Stimulated activated CD8-positive, alpha-beta memory T cell treated with anti-CD3 and anti-CD28 coated beads, Interleukin-4, amount 100 ng/mL, for 4 hours (primary cell): ENCODE measurements at regions not wholly inside any gene's neighbourhood (a gene's known extent, or its start where the extent isn't known, plus 50 kb on each side); places are given as distances from the start of the nearest gene placed in this dataset.
"Not testable (repeated sequence)": the region's sequence is repeated elsewhere in the genome, so short reads cannot be mapped to it uniquely, and the experiment has no call there.

Experiments
- DNase-seq, 2 donors: peaks; one replicate each; pipeline ENCODE4 v3.0.0-alpha.2; 2020; ENCODE audit warnings: low read depth in 2 of 2, low spot score in 1 of 2

GRCh38 chr13:50380905-50381304 is 365.7 kb downstream of the KCNRG start:
- no peak for DNase-seq

GRCh38 chr13:50382511-50382910 is 367.3 kb downstream of the KCNRG start:
- DNase-seq: no peak

DNA sequence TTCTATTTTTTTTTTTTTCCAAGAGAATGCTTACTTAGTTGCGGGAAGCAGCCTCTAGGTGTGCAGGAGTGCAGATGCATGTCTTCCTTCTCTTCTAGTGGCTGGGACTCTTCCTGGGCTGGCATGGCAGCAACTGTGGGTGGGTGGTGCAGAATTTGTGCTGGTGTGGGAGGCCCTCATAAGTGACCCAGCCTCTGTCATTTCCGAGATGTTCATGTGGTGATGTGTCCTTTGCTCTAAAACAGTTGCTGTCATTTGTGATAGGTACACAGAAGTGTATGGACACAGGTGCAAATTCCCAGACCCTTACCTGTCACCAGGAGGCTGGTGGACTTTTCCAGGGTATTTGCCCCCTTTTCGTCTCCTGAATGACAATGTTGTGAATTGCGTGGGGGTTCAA is 367.7 kb downstream of the KCNRG start:
- no peak for DNase-seq

GRCh38 chr13:50384724-50385123 is 369.5 kb downstream of the KCNRG start:
- DNase-seq: no peak

DNA sequence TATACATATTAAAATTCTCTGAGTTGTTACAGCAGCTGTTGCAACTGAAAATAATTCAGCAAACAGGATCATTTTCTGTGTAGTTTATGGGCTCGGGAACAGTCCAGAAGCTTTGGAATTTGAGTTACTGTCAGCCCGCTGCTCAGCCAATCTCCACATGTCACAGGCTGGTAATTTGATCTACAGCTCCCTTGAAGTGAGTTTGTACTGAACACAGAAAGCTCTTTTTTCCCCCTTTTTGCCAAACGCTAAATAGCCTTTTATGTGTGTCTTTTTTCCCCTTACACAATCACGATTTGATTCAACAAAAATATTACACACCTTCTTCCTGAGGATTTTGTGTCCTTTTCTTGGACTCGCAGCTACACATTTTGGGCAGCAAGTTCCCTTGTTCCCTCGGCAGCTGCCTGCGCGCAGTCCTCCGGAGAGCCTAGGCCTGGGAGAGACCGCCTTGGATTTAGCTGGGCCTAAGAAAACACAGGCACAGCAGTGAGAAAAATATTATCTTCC is 371.4 kb downstream of the KCNRG start:
- DNase-seq: no peak

GRCh38 chr13:50387051-50387581 is 371.9 kb downstream of the KCNRG start:
- no peak for DNase-seq

GRCh38 chr13:50388481-50388880 is 373.2 kb downstream of the KCNRG start:
- no peak for DNase-seq

DNA sequence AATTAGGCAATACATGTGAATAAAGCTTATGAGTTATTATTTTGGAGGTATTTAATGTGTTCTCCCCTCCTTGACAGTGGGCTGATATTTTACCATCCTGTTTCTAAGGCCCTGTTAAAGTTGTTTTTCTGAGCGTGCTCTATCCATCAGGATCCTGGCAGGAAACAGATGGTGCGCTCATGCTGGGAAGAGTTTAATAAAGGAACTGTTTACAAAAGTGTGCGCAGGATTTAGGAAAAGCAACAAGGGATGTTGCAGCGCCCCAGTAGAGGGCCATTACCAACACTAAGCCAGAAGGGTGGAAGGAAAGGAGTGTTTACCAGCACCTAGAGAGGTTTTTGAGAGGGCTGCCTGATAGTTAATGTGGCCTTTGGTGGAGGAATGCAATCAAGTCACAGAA is 374.5 kb downstream of the KCNRG start:
- no peak for DNase-seq

GRCh38 chr13:50390503-50391248 is 375.4 kb downstream of the KCNRG start:
- no peak for DNase-seq

- DNase-seq: no peak
These were observed 377.7 kb downstream of the KCNRG start for GRCh38 chr13:50392977-50393376.

GRCh38 chr13:50393628-50394027 is 378.4 kb downstream of the KCNRG start:
- DNase-seq: no peak

- DNase-seq: no peak
These were observed 380.8 kb downstream of the KCNRG start for GRCh38 chr13:50396001-50396400.

- DNase-seq: not testable (repeated sequence)
These were observed 381.4 kb downstream of the KCNRG start for GRCh38 chr13:50396618-50397017.

DNA sequence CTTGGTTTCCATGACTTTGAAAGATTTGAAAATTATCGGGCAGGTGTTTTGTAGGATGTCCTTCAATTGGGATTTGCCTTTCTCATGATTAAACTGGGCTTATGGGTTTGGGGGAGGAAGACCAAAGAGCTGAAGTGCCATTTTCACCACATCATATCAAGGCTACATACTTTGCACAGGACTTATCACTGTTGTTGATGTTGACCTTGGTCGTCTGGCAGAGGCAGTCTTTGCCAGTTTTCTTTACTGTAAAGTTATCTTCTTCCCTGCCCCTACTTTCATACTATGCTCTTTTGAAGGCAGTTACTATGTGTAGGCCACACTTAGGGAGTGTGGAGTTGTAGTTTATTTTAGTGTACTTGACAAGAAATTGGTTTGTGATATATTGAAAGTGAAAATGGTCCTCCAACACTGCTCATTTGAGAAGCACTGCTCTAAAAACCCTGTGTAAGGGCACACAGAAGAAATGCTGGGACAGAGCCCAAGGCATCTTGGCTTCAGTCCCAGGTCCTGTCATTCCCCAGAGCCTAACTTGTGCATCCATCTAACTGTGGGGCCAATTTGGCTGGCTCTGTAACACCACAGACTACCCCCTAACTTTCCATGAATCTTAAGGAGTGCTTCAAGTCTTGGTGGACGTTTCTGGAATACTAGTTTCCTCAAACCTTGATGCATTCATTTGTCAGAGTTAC is 384.9 kb downstream of the KCNRG start:
- DNase-seq: no peak

DNA sequence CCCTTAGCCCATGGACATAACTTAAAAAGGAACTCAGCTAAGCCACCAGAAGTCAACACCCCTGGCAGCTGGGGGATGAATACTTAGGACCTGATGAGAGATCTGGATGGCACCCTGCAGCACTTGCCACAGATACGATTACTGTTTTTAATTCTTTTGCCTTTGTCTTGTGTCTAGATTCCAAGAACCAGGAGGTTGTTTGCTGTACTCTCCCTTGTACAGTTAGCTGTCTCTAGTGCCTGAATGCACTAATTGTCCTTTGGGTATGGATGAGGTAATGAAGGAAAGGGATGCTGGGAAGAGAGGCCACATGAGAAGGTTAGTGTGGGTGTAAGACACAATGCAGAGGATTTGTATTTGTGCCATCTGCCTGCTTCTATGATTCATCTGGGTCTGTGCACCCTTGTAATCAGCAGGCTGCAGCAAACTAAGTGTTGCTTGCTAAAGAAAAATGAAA is 385.8 kb downstream of the KCNRG start:
- no peak for DNase-seq

GRCh38 chr13:50401721-50402465 is 386.6 kb downstream of the KCNRG start:
- no peak for DNase-seq

- DNase-seq: no peak
These were observed 388.1 kb downstream of the KCNRG start for GRCh38 chr13:50403311-50403710.

DNA sequence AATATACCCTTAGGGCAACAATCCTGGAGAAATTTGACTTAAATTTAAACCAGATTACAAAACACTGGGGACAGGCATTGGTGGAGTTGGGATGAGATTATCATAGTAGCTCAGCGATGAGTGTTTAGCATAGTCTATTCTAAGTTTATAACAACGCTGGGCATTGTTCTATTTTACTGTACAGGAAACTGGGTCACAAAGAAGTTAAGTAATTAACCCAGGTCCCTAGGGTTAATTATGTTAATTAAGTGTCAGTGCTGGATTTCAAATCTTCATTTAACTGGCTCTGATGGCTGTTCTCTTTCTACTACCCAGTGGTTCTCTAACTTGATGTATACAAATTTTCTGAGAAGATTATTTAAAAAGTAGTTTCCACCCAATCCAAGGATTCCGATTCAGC is 388.9 kb downstream of the KCNRG start:
- no peak for DNase-seq

- no peak for DNase-seq
These were observed 389.5 kb downstream of the KCNRG start for GRCh38 chr13:50404769-50405168.

GRCh38 chr13:50406831-50407230 is 391.6 kb downstream of the KCNRG start:
- no peak for DNase-seq

DNA sequence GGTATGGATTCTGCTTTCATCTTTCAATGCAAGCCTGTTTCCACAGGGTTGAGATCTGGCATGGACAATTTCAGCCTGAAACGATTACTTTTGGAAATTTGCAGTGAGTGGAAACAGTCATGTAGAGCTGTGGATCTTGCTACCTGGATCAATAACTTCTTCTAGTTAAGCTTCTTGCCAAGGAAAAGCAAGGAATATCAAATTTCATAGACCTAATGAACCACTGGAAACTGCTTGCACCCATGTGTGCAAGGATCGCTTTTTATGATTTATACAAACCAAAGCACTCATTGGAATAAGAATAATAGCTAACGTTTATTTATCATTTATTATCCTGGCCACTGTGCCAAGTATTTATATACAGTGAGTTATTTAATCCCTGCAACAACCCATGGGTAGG is 392.8 kb downstream of the KCNRG start:
- no peak for DNase-seq

DNA sequence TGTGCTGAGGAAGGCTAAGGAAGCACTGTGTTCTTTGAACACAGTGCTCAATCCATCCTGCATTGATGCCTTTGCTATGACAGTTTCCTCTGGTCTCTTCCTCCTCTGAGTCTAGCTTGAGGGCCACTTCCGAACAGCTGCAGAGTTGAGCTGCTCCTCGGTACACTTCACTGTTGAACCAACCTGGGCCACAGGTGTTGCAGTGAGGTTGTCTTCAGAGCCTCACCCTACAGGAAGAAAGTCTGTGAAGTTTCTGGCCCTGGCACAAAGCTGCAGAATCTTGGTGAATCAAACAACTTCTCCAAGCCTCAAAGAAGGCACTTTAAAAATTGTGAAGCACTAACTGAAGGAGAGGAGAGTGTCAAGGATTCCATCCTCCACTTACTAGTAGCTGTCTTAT is 394.0 kb downstream of the KCNRG start:
- no peak for DNase-seq
